ENCODE measurements at regions not wholly inside any gene's neighbourhood (a gene's known extent, or its start where the extent isn't known, plus 50 kb on each side); places are given as distances from the start of the nearest gene placed in this dataset.
"Not testable (repeated sequence)": the region's sequence is repeated elsewhere in the genome, so short reads cannot be mapped to it uniquely, and the experiment has no call there.

DNA sequence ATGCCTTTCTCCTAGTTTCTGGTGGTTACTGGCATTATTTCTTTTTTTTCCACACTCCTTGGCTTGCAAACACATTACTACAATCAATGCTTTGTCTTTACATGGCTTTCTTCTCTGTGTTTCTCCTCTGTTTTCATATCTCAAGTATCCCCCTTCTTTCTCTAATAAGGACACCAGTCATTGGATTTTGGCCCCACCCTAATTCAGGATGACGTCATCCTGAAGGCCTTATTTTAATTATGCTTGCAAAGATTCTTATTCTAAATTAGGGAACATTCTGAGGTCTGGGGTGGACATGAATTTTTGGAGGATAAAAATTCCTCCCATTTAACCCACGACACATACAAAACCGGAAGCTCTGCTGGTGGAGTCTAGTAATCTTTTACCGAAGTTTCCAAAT, 1556.6 kb downstream of the DPP10 start:
- H3K4me1 Mint-ChIP-seq, result no peaks in the 10 kb centered on the region
- CTCF ChIA-PET, result no interaction called here
- H3K27me3 Mint-ChIP-seq (ENCODE audit: low read depth), result no peaks in the 10 kb centered on the region
- TF ChIP-seq ESRRA (CRISPR knock-in tag; IDR thresholded peaks at IDR 0.05; ENCODE audit: borderline replicate concordance), result no peak
- no peak for TF ChIP-seq ZBTB21 (CRISPR knock-in tag; IDR thresholded peaks at IDR 0.05; ENCODE audit: borderline replicate concordance)
- no peak for TF ChIP-seq NR1H2 (CRISPR knock-in tag; IDR thresholded peaks at IDR 0.05)
- TF ChIP-seq TEAD4 (CRISPR knock-in tag; IDR thresholded peaks at IDR 0.05), result no peak
- no peak for TF ChIP-seq FOXP1 (CRISPR knock-in tag; IDR thresholded peaks at IDR 0.05; ENCODE audit: borderline replicate concordance)
- TF ChIP-seq, protein P1, sequence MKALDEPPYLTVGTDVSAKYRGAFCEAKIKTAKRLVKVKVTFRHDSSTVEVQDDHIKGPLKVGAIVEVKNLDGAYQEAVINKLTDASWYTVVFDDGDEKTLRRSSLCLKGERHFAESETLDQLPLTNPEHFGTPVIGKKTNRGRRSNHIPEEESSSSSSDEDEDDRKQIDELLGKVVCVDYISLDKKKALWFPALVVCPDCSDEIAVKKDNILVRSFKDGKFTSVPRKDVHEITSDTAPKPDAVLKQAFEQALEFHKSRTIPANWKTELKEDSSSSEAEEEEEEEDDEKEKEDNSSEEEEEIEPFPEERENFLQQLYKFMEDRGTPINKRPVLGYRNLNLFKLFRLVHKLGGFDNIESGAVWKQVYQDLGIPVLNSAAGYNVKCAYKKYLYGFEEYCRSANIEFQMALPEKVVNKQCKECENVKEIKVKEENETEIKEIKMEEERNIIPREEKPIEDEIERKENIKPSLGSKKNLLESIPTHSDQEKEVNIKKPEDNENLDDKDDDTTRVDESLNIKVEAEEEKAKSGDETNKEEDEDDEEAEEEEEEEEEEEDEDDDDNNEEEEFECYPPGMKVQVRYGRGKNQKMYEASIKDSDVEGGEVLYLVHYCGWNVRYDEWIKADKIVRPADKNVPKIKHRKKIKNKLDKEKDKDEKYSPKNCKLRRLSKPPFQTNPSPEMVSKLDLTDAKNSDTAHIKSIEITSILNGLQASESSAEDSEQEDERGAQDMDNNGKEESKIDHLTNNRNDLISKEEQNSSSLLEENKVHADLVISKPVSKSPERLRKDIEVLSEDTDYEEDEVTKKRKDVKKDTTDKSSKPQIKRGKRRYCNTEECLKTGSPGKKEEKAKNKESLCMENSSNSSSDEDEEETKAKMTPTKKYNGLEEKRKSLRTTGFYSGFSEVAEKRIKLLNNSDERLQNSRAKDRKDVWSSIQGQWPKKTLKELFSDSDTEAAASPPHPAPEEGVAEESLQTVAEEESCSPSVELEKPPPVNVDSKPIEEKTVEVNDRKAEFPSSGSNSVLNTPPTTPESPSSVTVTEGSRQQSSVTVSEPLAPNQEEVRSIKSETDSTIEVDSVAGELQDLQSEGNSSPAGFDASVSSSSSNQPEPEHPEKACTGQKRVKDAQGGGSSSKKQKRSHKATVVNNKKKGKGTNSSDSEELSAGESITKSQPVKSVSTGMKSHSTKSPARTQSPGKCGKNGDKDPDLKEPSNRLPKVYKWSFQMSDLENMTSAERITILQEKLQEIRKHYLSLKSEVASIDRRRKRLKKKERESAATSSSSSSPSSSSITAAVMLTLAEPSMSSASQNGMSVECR (CRISPR knock-in tag; IDR thresholded peaks at IDR 0.05; ENCODE audit: borderline replicate concordance), result no peak
- TF ChIP-seq, protein P2, sequence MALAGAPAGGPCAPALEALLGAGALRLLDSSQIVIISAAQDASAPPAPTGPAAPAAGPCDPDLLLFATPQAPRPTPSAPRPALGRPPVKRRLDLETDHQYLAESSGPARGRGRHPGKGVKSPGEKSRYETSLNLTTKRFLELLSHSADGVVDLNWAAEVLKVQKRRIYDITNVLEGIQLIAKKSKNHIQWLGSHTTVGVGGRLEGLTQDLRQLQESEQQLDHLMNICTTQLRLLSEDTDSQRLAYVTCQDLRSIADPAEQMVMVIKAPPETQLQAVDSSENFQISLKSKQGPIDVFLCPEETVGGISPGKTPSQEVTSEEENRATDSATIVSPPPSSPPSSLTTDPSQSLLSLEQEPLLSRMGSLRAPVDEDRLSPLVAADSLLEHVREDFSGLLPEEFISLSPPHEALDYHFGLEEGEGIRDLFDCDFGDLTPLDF (CRISPR knock-in tag; IDR thresholded peaks at IDR 0.05), result no peak
- no peak for TF ChIP-seq CBFB (CRISPR knock-in tag; IDR thresholded peaks at IDR 0.05; ENCODE audit: low read depth)
- no peak for ATAC-seq
- POLR2A ChIA-PET, result no interaction called here
- peaks cover 52% of the 10 kb centered on the region for H3K9me3 Mint-ChIP-seq
- no peak for DNase-seq (ENCODE audit: low spot score)
- no peak overlapping the region for H3K4me3 Mint-ChIP-seq
- no peak overlapping the region for H3K27ac Mint-ChIP-seq
- peaks cover 26% of the 10 kb centered on the region for H3K36me3 Mint-ChIP-seq

DNA sequence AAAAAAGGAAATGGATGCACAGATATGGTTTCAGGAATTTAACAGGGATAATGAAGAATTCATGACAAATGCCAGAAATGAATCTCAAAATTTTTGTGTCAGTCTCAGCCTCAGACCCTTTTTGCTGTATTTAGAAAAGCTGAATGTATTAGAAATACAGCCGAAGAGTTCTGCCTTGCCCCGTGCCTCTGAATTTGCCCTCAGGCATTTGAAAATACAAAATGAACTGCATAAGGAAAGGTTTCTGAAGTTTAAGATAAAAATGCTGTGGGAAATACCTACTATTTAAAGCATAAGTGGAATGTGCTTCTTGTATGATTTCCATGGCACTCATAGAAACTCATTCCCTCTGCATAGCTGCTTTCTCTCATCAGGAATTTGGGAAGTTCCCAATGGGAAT, 1580.6 kb downstream of the DPP10 start:
- Mint-ChIP-seq H3K27ac (no peak overlapping the region), H3K9me3 (peaks cover 24% of the 10 kb centered on the region), H3K4me3 (no peak overlapping the region), H3K36me3 (peaks cover 5% of the 10 kb centered on the region; the same call in 1 of the 2 replicates), H3K27me3 (ENCODE audit: low read depth) (no peaks in the 10 kb centered on the region; the same call in 1 of the 2 replicates), H3K4me1 (no peaks in the 10 kb centered on the region)
- DNase-seq (ENCODE audit: low spot score) (no peak), ATAC-seq (no peak)
- ChIA-PET CTCF (interaction anchor here (0.5 kb wide), 1 partner anchor 116 kb away, joined by 3 read pairs; no protein-coding TSS in a partner anchor), POLR2A (no interaction called here)
- TF ChIP-seq ETV6 (CRISPR knock-in tag; IDR thresholded peaks at IDR 0.05) (no peak), FOXP1 (CRISPR knock-in tag; IDR thresholded peaks at IDR 0.05; ENCODE audit: borderline replicate concordance) (no peak), ZNF263 (CRISPR knock-in tag; IDR thresholded peaks at IDR 0.05; ENCODE audit: low read depth) (no peak), TCF7 (CRISPR knock-in tag; IDR thresholded peaks at IDR 0.05; ENCODE audit: low read depth) (no peak), TP53 (CRISPR knock-in tag; IDR thresholded peaks at IDR 0.05) (no peak), MYBL2 (CRISPR knock-in tag; IDR thresholded peaks at IDR 0.05) (no peak), RORB (CRISPR knock-in tag; IDR thresholded peaks at IDR 0.05) (no peak), RELA (CRISPR knock-in tag; IDR thresholded peaks at IDR 0.05; ENCODE audit: borderline replicate concordance) (no peak), HMGA2 (CRISPR knock-in tag; IDR thresholded peaks at IDR 0.05) (no peak), ESRRA (CRISPR knock-in tag; IDR thresholded peaks at IDR 0.05; ENCODE audit: borderline replicate concordance) (no peak), CREB1 (CRISPR knock-in tag; IDR thresholded peaks at IDR 0.05) (no peak), ATF1 (CRISPR knock-in tag; IDR thresholded peaks at IDR 0.05) (no peak), MXD4 (CRISPR knock-in tag; IDR thresholded peaks at IDR 0.05; ENCODE audit: borderline replicate concordance) (no peak)
- TF ChIP-seq, protein P3, sequence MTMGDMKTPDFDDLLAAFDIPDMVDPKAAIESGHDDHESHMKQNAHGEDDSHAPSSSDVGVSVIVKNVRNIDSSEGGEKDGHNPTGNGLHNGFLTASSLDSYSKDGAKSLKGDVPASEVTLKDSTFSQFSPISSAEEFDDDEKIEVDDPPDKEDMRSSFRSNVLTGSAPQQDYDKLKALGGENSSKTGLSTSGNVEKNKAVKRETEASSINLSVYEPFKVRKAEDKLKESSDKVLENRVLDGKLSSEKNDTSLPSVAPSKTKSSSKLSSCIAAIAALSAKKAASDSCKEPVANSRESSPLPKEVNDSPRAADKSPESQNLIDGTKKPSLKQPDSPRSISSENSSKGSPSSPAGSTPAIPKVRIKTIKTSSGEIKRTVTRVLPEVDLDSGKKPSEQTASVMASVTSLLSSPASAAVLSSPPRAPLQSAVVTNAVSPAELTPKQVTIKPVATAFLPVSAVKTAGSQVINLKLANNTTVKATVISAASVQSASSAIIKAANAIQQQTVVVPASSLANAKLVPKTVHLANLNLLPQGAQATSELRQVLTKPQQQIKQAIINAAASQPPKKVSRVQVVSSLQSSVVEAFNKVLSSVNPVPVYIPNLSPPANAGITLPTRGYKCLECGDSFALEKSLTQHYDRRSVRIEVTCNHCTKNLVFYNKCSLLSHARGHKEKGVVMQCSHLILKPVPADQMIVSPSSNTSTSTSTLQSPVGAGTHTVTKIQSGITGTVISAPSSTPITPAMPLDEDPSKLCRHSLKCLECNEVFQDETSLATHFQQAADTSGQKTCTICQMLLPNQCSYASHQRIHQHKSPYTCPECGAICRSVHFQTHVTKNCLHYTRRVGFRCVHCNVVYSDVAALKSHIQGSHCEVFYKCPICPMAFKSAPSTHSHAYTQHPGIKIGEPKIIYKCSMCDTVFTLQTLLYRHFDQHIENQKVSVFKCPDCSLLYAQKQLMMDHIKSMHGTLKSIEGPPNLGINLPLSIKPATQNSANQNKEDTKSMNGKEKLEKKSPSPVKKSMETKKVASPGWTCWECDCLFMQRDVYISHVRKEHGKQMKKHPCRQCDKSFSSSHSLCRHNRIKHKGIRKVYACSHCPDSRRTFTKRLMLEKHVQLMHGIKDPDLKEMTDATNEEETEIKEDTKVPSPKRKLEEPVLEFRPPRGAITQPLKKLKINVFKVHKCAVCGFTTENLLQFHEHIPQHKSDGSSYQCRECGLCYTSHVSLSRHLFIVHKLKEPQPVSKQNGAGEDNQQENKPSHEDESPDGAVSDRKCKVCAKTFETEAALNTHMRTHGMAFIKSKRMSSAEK (CRISPR knock-in tag; IDR thresholded peaks at IDR 0.05; ENCODE audit: borderline replicate concordance), result no peak

DNA sequence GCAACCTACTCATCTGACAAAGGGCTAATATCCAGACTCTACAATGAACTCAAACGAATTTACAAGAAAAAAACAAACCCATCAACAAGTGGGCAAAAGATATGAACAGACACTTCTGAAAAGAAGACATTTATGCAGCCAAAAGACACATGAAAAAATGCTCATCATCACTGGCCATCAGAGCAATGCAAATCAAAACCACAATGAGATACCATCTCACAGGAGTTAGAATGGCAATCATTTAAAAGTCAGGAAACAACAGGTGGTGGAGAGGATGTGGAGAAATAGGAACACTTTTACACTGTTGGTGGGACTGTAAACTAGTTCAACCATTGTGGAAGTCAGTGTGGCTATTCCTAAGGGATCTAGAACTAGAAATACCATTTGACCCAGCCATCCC, 1596.3 kb downstream of the DPP10 start:
- H3K36me3 Mint-ChIP-seq; ATAC-seq; H3K27ac Mint-ChIP-seq; DNase-seq (ENCODE audit: low spot score); H3K4me3 Mint-ChIP-seq; POLR2A ChIA-PET; H3K27me3 Mint-ChIP-seq (ENCODE audit: low read depth); H3K4me1 Mint-ChIP-seq; CTCF ChIA-PET: not testable (repeated sequence)
- peaks cover 48% of the 10 kb centered on the region for H3K9me3 Mint-ChIP-seq
